ENCODE measurements at regions not wholly inside any gene's neighbourhood (a gene's known extent, or its start where the extent isn't known, plus 50 kb on each side); places are given as distances from the start of the nearest gene placed in this dataset.

DNA sequence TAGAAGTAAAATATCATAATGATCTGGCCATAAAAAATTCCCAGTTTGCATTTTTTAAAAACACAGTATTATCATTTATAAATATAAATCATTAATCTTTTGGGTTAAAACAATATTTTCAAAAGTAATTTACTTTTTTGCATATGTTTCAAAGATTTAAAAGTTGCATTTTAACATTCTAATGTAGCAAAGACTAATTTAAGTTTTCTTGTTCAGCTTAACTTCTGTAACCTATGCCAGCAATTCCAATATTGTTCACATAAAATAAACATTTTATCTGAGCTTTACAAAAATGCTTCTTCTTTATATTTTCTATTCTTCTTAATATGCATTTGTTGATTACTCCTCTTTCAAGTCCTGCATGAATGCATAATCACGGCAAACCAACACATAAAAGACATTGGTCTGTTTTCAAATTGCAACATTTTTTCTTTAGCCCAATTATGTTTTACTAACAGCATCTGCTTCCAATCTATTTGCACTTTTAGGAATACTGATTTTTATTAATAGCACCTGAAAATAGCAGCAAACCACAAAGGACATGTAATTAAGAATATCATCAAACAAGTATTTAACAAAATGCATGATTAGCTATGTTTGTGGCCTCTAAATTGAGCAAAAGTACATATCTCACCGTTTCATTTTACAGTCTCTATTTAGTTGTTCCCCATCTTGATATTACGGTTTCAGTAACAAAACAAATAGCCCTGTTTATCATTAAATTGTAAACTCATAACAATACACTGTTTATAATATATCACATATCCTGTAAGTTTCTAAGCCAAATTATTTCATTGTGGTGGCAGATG, 286.9 kb upstream of the NFE2L3 start:
- Histone ChIP-seq H3K9me3 (no peaks in the 10 kb centered on the region), H3K4me3 (no peak overlapping the region), H3K27me3 (ENCODE audit: low read depth) (peaks cover 100% of the 10 kb centered on the region), H3K27ac (no peak overlapping the region), H3K4me1 (peaks cover 9% of the 10 kb centered on the region), H3K36me3 (no peaks in the 10 kb centered on the region)
- intact Hi-C loops (cut with DNase I), result no loop called here
- DNase-seq (no peak), ATAC-seq (no peak)
- TF ChIP-seq, protein P1, sequence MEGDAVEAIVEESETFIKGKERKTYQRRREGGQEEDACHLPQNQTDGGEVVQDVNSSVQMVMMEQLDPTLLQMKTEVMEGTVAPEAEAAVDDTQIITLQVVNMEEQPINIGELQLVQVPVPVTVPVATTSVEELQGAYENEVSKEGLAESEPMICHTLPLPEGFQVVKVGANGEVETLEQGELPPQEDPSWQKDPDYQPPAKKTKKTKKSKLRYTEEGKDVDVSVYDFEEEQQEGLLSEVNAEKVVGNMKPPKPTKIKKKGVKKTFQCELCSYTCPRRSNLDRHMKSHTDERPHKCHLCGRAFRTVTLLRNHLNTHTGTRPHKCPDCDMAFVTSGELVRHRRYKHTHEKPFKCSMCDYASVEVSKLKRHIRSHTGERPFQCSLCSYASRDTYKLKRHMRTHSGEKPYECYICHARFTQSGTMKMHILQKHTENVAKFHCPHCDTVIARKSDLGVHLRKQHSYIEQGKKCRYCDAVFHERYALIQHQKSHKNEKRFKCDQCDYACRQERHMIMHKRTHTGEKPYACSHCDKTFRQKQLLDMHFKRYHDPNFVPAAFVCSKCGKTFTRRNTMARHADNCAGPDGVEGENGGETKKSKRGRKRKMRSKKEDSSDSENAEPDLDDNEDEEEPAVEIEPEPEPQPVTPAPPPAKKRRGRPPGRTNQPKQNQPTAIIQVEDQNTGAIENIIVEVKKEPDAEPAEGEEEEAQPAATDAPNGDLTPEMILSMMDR (IDR thresholded peaks at IDR 0.05), result no peak

DNA sequence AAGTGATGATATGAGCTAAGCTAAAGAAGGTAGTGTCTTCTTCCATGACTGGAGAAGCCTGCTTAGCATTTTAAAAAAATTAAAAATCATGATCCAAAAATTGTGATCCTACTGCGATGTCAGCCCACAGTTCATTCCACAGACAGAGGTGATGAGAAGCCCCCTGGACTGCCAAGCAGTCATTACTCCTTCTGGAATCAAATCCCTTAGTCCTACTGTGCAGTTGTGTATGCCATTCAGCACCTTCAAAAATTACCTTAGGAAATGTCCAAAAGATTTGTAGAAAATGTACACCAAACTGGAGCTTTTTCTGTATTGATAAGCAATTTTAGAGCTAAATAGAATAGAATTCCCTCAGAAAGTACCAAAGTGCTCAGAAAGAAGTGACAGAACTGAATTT, 283.5 kb upstream of the NFE2L3 start:
- Histone ChIP-seq H3K36me3 (no peaks in the 10 kb centered on the region), H3K27me3 (ENCODE audit: low read depth) (peaks cover 96% of the 10 kb centered on the region), H3K9me3 (no peaks in the 10 kb centered on the region), H3K4me1 (no peaks in the 10 kb centered on the region), H3K27ac (no peak overlapping the region), H3K4me3 (no peak overlapping the region)
- intact Hi-C loops (cut with DNase I), result no loop called here
- no peak for ATAC-seq
- DNase-seq, result no peak
- TF ChIP-seq, protein P1 (IDR thresholded peaks at IDR 0.05), result no peak

DNA sequence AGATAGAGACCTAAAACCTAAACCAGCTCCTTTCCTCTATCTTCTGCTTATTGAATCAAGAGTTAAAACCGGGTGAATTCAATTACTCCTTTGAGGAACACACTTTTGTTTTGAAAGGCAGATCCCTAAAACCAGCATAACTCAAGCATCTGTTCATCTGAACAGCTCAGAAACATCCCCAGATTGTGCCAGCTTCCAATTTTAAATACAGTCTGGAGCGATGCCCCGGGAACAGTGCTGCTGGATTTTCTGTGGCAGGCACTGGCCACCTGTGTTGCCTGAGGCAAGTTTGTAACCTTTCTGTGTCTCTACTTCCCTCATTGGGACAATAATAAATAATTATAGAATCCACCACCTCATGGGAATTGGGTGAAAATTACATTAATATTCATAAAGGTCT, 281.4 kb upstream of the NFE2L3 start:
- Histone ChIP-seq H3K27ac (no peak overlapping the region), H3K4me1 (no peaks in the 10 kb centered on the region), H3K27me3 (ENCODE audit: low read depth) (peaks cover 85% of the 10 kb centered on the region), H3K4me3 (no peak overlapping the region), H3K36me3 (no peaks in the 10 kb centered on the region), H3K9me3 (no peaks in the 10 kb centered on the region)
- ATAC-seq (no peak), DNase-seq (no peak)
- TF ChIP-seq, protein P1 (IDR thresholded peaks at IDR 0.05), result no peak
- intact Hi-C loops (cut with DNase I), result no loop called here

DNA sequence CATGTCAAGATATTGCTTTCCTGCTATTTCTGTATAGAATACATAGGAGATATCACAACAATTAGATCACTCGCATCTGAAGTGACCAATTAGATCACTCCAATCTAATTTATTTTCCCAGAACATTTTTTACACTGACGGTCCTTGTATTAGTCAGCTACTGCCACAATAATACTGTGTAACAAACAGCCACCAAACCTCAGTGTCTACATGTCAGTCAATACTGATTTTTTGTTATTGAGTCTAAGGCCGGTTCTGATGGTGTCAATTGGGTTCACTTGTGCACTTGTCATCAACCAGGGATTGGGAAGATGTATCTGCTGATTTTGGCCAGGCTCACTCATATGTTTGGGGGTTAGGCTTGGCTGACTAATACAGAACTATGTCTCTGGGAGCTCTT, 275.9 kb upstream of the NFE2L3 start:
- DNase-seq (no peak), ATAC-seq (no peak)
- peaks cover 39% of the 10 kb centered on the region for H3K27me3 ChIP-seq (ENCODE audit: low read depth)
- H3K36me3 ChIP-seq, result no peaks in the 10 kb centered on the region
- H3K4me3 ChIP-seq, result no peak overlapping the region
- H3K9me3 ChIP-seq, result no peaks in the 10 kb centered on the region
- H3K4me1 ChIP-seq, result no peaks in the 10 kb centered on the region
- H3K27ac ChIP-seq, result no peak overlapping the region
- intact Hi-C loops (cut with DNase I), result no loop called here
- TF ChIP-seq, protein P1 (IDR thresholded peaks at IDR 0.05), result no peak

DNA sequence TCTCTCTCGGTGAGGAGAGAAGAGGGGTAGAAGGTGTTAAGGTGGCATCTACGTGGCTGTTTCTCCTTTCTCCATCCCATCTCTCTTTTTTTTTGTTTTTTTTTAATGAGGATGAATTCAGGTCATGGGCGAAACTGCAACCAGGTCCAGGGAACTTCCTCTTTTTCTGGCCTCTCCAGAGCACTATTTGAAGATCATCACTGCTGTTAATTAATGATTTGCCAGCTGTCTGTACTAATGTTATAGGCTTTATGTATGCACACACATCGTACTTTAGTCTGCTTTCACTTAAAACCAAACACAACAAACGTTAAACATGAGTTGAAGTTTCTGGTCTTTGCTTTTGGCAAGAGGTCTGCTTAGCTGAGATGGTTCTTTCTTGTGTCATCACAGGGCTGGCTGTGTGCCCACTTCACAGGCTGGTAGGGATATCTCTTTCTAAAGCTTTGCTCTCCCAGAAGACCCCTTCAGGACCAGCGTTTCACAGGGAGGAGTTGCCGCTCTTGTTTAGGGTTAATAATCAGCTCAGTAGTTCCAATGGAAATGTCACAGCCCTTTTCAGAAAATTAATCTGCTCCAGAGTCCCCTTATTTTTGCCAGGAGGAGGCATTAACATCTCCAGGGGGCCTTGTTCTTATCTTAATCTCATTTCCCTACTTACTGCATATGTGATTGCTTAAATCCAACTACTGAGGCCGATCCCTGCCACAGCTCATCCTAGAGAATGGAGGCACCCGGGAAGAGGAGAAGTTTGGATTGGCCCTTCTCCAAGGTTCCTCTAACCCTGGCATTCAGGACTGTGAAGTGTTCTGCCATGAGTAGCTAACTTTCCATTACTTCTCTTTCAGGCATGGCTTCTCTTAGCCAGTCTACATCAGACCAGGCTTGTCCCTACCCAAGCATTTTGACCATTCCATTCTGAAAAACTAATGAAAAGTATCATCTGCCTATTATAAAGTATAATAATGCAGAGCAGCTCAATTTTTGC, 273.9 kb upstream of the NFE2L3 start:
- DNase-seq, result no peak
- Histone ChIP-seq H3K4me1 (no peaks in the 10 kb centered on the region), H3K27ac (no peak overlapping the region), H3K9me3 (no peaks in the 10 kb centered on the region), H3K4me3 (no peak overlapping the region), H3K36me3 (no peaks in the 10 kb centered on the region), H3K27me3 (ENCODE audit: low read depth) (peaks cover 40% of the 10 kb centered on the region)
- no peak for ATAC-seq
- TF ChIP-seq, protein P1 (IDR thresholded peaks at IDR 0.05), result no peak
- intact Hi-C loops (cut with DNase I), result no loop called here

Data from lower lobe of right lung (tissue), 2 donors.